Natural killer cell (primary cell): ENCODE measurements at regions not wholly inside any gene's neighbourhood (a gene's known extent, or its start where the extent isn't known, plus 50 kb on each side); places are given as distances from the start of the nearest gene placed in this dataset.
"Not testable (repeated sequence)": the region's sequence is repeated elsewhere in the genome, so short reads cannot be mapped to it uniquely, and the experiment has no call there.

ENCODE experiments used
- ATAC-seq, 3 donors: fragments of 150-1000 bp in 2 of 3; fragments of 200-7000 bp in 1 of 3; cut with Tn5 transposase; 1 replicate in 1 of 3; 2 replicates in 2 of 3; pipeline ENCODE4 v1.10.0; 2021; ENCODE audit warnings: mild to moderate bottlenecking in 2 of 3, moderate library complexity in 2 of 3
- DNase-seq, 2 donors: peaks; one replicate each; pipeline versions ENCODE4 v3.0.0 to v3.0.0-alpha.2; 2013 to 2021; ENCODE audit warnings: mixed read lengths in 1 of 2
- H3K27ac ChIP-seq: one replicate; pipeline ENCODE4 v1.5.1; 2013; ENCODE audit warnings: mild to moderate bottlenecking, low read length
- H3K27me3 ChIP-seq: one replicate; pipeline ENCODE4 v1.6.1; 2013; ENCODE audit warnings: low read length; ENCODE audit not compliant: control insufficient read depth, insufficient read depth
- H3K36me3 ChIP-seq: one replicate; pipeline ENCODE4 v1.6.1; 2013; ENCODE audit warnings: low read length; ENCODE audit not compliant: control insufficient read depth, insufficient read depth
- H3K4me1 ChIP-seq: one replicate; pipeline ENCODE4 v1.6.1; 2013; ENCODE audit warnings: low read length; ENCODE audit not compliant: control insufficient read depth, insufficient read depth
- H3K4me3 ChIP-seq: one replicate; pipeline ENCODE4 v1.5.1; 2013; ENCODE audit warnings: low read length
- H3K9me3 ChIP-seq: one replicate; pipeline ENCODE4 v1.6.1; 2013; ENCODE audit warnings: low read length; ENCODE audit not compliant: control insufficient read depth, insufficient read depth
- H3K27ac Mint-ChIP-seq, 2 donors: one replicate each; pipeline ENCODE4 v1.8.0; 2022; ENCODE audit warnings: mild to moderate bottlenecking in 2 of 2, mixed read lengths in 2 of 2, moderate library complexity in 1 of 2
- H3K27me3 Mint-ChIP-seq, 2 donors: one replicate each; pipeline ENCODE4 v1.8.0; 2022; ENCODE audit warnings: low read depth in 2 of 2, mixed read lengths in 2 of 2
- H3K36me3 Mint-ChIP-seq: one replicate; pipeline ENCODE4 v1.8.0; 2022; ENCODE audit warnings: mixed read lengths
- H3K4me1 Mint-ChIP-seq, 2 donors: one replicate each; pipeline ENCODE4 v1.8.0; 2022; ENCODE audit warnings: mixed read lengths in 2 of 2
- H3K4me3 Mint-ChIP-seq: one replicate; pipeline ENCODE4 v1.8.0; 2022; ENCODE audit warnings: mild to moderate bottlenecking, moderate library complexity, mixed read lengths
- H3K9me3 Mint-ChIP-seq, 2 donors: one replicate each; pipeline ENCODE4 v1.8.0; 2022; ENCODE audit warnings: mixed read lengths in 2 of 2
- CTCF ChIP-seq: fragments of 200-600 bp; IDR thresholded peaks from one replicate; pipeline ENCODE4 v1.8.0; 2022; ENCODE audit warnings: antibody characterized with exemption
- WGBS: methylation state at CpG from one replicate; pipeline ENCODE4 v1.1.7; 2013; ENCODE audit warnings: missing lambda C conversion rate; ENCODE audit not compliant: insufficient coverage; 5-methylcytosine and 5-hydroxymethylcytosine counted together
- intact Hi-C: fragments of 100-400 bp; cut with micrococcal nuclease; formaldehyde crosslinking; loops from one replicate; pipeline ENCODE4 v1.14.2; 2022

- no peak overlapping the region for H3K4me3 Mint-ChIP-seq
- H3K27ac Mint-ChIP-seq: no peak overlapping the region
- peaks cover 15 to 24% of the 10 kb centered on the region in 2 donors for H3K27me3 Mint-ChIP-seq
- no peak for TF ChIP-seq CTCF
- H3K27me3 ChIP-seq: no peaks in the 10 kb centered on the region
- 72% methylated on average over 5 of the region's 5 CpGs for WGBS
- DNase-seq: no peak
- no peaks in the 10 kb centered on the region for H3K36me3 Mint-ChIP-seq
- H3K9me3 ChIP-seq: peaks cover 4% of the 10 kb centered on the region
- no peak overlapping the region for H3K4me3 ChIP-seq
- H3K9me3 Mint-ChIP-seq: peaks cover 0 to 2% of the 10 kb centered on the region in 2 donors
- H3K36me3 ChIP-seq: no peaks in the 10 kb centered on the region
- H3K27ac ChIP-seq: no peak overlapping the region
- peaks cover 0 to 14% of the 10 kb centered on the region in 2 donors for H3K4me1 Mint-ChIP-seq
- ATAC-seq: no peak
- H3K4me1 ChIP-seq: no peaks in the 10 kb centered on the region
- intact Hi-C loops: no loop called here
Observed at GRCh38 chr14:95623195-95623594, 63.0 kb upstream of the TCL1B start.

GRCh38 chr14:95625710-95626109 lies 60.5 kb upstream of the TCL1B start:
- H3K4me3 ChIP-seq, H3K4me3 Mint-ChIP-seq, H3K27me3 ChIP-seq, intact Hi-C loops, H3K36me3 Mint-ChIP-seq, H3K36me3 ChIP-seq, H3K27ac Mint-ChIP-seq, H3K27ac ChIP-seq, DNase-seq, H3K9me3 Mint-ChIP-seq, H3K4me1 ChIP-seq, ATAC-seq, H3K4me1 Mint-ChIP-seq, H3K9me3 ChIP-seq: not testable (repeated sequence)
- WGBS: no CpG with 5 or more reads among the region's 2 CpGs
- peaks cover 20% of the 10 kb centered on the region in 2 donors for H3K27me3 Mint-ChIP-seq

GRCh38 chr14:95635051-95635450 lies 51.2 kb upstream of the TCL1B start:
- Histone ChIP-seq H3K27ac (no peak overlapping the region), H3K4me3 (no peak overlapping the region), H3K4me1 (no peaks in the 10 kb centered on the region), H3K27me3 (no peaks in the 10 kb centered on the region), H3K36me3 (no peaks in the 10 kb centered on the region), H3K9me3 (no peaks in the 10 kb centered on the region)
- Mint-ChIP-seq H3K9me3 (no peaks in the 10 kb centered on the region), H3K36me3 (no peaks in the 10 kb centered on the region), H3K27me3 (peaks cover 4 to 13% of the 10 kb centered on the region in 2 donors), H3K4me3 (no peak overlapping the region), H3K4me1 (no peaks in the 10 kb centered on the region), H3K27ac (no peak overlapping the region)
- no peak for TF ChIP-seq CTCF
- DNase-seq (no peak), ATAC-seq (no peak)
- intact Hi-C loops: no loop called here
